ENCODE measurements at regions not wholly inside any gene's neighbourhood (a gene's known extent, or its start where the extent isn't known, plus 50 kb on each side); places are given as distances from the start of the nearest gene placed in this dataset.
"Not testable (repeated sequence)": the region's sequence is repeated elsewhere in the genome, so short reads cannot be mapped to it uniquely, and the experiment has no call there.

DNA sequence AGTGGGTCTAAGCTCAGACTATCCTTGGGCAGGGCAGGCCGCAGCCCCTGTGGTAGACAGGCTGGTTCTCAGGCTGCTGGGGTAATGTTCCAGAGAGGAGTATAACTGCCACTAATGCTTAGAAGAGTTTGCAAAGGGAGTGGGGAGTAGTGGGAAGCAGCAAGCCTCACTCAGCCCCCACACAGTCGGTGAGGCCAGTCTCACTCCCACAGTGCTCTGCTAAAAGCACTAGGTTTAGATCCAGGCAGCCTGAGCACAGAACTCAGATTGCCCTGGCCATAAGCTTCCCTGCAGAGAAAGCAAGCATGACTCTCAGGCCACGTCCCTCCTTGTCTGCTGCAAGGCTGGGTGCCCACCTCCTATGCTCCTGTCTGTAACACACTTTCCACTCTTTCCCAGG lies 69.4 kb upstream of the HCN1 start:
- no peak overlapping the region for H3K4me3 ChIP-seq (ENCODE audit: low read depth, low read length)
- TF ChIP-seq, protein P1, sequence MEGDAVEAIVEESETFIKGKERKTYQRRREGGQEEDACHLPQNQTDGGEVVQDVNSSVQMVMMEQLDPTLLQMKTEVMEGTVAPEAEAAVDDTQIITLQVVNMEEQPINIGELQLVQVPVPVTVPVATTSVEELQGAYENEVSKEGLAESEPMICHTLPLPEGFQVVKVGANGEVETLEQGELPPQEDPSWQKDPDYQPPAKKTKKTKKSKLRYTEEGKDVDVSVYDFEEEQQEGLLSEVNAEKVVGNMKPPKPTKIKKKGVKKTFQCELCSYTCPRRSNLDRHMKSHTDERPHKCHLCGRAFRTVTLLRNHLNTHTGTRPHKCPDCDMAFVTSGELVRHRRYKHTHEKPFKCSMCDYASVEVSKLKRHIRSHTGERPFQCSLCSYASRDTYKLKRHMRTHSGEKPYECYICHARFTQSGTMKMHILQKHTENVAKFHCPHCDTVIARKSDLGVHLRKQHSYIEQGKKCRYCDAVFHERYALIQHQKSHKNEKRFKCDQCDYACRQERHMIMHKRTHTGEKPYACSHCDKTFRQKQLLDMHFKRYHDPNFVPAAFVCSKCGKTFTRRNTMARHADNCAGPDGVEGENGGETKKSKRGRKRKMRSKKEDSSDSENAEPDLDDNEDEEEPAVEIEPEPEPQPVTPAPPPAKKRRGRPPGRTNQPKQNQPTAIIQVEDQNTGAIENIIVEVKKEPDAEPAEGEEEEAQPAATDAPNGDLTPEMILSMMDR (conservative IDR thresholded peaks at IDR 0.05; ENCODE audit: low read depth, low read length) = no peak
- DNase-seq (ENCODE audit: low read depth) = no peak

DNA sequence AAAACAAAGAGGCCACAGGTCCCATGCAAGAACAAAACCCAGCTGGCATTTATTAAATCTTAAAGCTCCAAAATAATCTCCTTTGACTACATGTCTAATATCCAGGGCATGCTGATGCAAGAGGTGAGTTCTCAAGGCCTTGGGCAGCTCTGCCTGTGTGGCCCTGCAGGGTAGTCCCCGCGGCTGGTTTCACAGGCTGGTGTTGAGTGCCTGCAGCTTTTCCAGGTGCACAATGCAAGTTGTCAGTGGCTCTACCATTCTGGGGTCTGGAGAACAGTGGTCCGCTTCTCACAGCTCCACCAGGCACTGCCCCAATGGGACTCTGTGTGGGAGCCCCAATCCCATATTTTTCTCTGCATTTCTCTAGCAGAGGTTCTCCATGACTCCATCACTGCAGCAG lies 54.4 kb upstream of the HCN1 start:
- no peak for DNase-seq (ENCODE audit: low read depth)
- TF ChIP-seq, protein P1 (conservative IDR thresholded peaks at IDR 0.05; ENCODE audit: low read depth, low read length) = no peak
- H3K4me3 ChIP-seq (ENCODE audit: low read depth, low read length) = no peak overlapping the region

DNA sequence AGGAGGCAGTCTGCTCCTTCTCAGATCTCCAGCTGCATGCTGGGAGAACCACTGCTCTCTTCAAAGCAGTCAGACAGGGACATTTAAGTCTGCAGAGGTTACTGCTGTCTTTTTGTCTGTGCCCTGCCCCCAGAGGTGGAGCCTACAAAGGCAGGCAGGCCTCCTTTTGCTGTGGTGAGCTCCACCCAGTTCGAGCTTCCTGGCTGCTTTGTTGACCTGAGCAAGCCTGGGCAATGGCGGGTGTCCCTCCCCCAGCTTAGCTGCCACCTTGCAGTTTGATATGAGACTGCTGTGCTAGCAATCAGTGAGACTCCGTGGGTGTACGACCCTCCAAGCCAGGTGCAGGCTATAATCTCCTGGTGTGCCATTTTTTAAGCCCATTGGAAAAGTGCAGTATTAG lies 52.3 kb upstream of the HCN1 start:
- not testable (repeated sequence) for DNase-seq (ENCODE audit: low read depth); H3K4me3 ChIP-seq (ENCODE audit: low read depth, low read length)

Data from epithelial cell of proximal tubule (primary cell).